ENCODE measurements at regions not wholly inside any gene's neighbourhood (a gene's known extent, or its start where the extent isn't known, plus 50 kb on each side); places are given as distances from the start of the nearest gene placed in this dataset.

DNA sequence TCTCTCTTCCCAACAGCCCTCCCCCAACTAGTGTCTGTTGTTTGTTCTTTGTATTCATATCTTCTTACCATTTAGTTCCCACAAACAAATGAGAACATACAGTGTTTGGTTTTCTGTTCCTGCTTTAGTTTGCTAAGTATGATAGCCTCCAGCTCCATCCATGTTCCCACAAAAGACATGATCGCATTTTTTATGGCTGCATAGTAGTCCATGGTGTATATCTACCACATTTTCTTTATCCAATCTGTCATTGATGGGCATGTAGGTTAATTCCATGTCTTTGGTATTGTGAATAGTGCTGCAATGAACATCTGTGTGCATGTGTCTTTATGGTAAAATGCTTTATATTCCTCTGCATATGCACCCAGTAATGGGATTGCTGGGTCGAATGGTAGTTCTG is 283.9 kb upstream of the FGF13 start:
- TF ChIP-seq, protein P1, sequence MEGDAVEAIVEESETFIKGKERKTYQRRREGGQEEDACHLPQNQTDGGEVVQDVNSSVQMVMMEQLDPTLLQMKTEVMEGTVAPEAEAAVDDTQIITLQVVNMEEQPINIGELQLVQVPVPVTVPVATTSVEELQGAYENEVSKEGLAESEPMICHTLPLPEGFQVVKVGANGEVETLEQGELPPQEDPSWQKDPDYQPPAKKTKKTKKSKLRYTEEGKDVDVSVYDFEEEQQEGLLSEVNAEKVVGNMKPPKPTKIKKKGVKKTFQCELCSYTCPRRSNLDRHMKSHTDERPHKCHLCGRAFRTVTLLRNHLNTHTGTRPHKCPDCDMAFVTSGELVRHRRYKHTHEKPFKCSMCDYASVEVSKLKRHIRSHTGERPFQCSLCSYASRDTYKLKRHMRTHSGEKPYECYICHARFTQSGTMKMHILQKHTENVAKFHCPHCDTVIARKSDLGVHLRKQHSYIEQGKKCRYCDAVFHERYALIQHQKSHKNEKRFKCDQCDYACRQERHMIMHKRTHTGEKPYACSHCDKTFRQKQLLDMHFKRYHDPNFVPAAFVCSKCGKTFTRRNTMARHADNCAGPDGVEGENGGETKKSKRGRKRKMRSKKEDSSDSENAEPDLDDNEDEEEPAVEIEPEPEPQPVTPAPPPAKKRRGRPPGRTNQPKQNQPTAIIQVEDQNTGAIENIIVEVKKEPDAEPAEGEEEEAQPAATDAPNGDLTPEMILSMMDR (conservative IDR thresholded peaks at IDR 0.05), result no peak
- no peak for TF ChIP-seq EZH2 (IDR thresholded peaks at IDR 0.05; ENCODE audit: low read depth)
